OCI-LY3 (cell line): ENCODE measurements at regions not wholly inside any gene's neighbourhood (a gene's known extent, or its start where the extent isn't known, plus 50 kb on each side); places are given as distances from the start of the nearest gene placed in this dataset.
"Not testable (repeated sequence)": the region's sequence is repeated elsewhere in the genome, so short reads cannot be mapped to it uniquely, and the experiment has no call there.

Source experiments
- H2AFZ ChIP-seq: fragments of 200-600, 300-600 bp; shearing (Covaris generic); 2 replicates; pipeline ENCODE4 v1.6.0; 2014; ENCODE audit warnings: antibody characterized with exemption, low read depth, low read length
- H3K27ac ChIP-seq: fragments of 200-600, 300-600 bp; sonication (generic); 2 replicates; pipeline ENCODE4 v1.5.1; 2014; ENCODE audit warnings: mild to moderate bottlenecking, low read length, moderate library complexity, mixed read lengths
- H3K27me3 ChIP-seq: fragments of 200-600, 300-600 bp; sonication (generic); 2 replicates; pipeline ENCODE4 v1.6.1; 2014; ENCODE audit warnings: low read depth, low read length, mixed read lengths
- H3K36me3 ChIP-seq: fragments of 200-600, 300-600 bp; sonication (generic); replicated peaks from 2 replicates; pipeline ENCODE3; 2014; ENCODE audit warnings: low read depth, low read length, mixed read lengths
- H3K4me1 ChIP-seq: fragments of 300-600, 200-600 bp; sonication (generic); 2 replicates; pipeline ENCODE4 v1.6.1; 2014; ENCODE audit warnings: low read length, mixed read lengths
- H3K4me2 ChIP-seq: fragments of 200-600, 300-600 bp; sonication (generic); 2 replicates; pipeline ENCODE4 v1.6.1; 2014; ENCODE audit warnings: low read length, mixed read lengths
- H3K4me3 ChIP-seq: fragments of 300-600, 200-600 bp; sonication (generic); 2 replicates; pipeline ENCODE4 v1.5.1; 2014; ENCODE audit warnings: antibody characterized with exemption, mild to moderate bottlenecking, low read length, moderate library complexity
- H3K79me2 ChIP-seq: fragments of 300-600, 200-600 bp; shearing (Covaris generic); 2 replicates; pipeline ENCODE4 v1.6.1; 2014; ENCODE audit warnings: mild to moderate bottlenecking, low read length, mixed read lengths
- H3K9ac ChIP-seq: fragments of 300-600, 200-600 bp; shearing (Covaris generic); 2 replicates; pipeline ENCODE4 v1.6.0; 2014; ENCODE audit warnings: mild to moderate bottlenecking, low read length, moderate library complexity
- H3K9me3 ChIP-seq: fragments of 200-600, 300-600 bp; shearing (Covaris generic); 2 replicates; pipeline ENCODE4 v1.6.1; 2014; ENCODE audit warnings: low read length, mixed read lengths; ENCODE audit not compliant: insufficient read depth
- H4K20me1 ChIP-seq: fragments of 200-600, 300-600 bp; sonication (generic); 2 replicates; pipeline ENCODE4 v1.6.1; 2016; ENCODE audit warnings: low read length, mixed read lengths; ENCODE audit not compliant: insufficient read depth
- EZH2phosphoT487 ChIP-seq: fragments of 200-600 bp; shearing (Covaris generic); IDR thresholded peaks from 2 replicates; pipeline ENCODE4 v1.6.1; 2018; ENCODE audit warnings: antibody characterized with exemption, mixed run types, low read depth
- TF ChIP-seq, protein P1 (sequence below): fragments of 200-600, 300-600 bp; sonication (generic); IDR thresholded peaks from 2 replicates; pipeline ENCODE4 v1.5.1; 2014; ENCODE audit warnings: antibody characterized with exemption, low read length, low read depth

DNA sequence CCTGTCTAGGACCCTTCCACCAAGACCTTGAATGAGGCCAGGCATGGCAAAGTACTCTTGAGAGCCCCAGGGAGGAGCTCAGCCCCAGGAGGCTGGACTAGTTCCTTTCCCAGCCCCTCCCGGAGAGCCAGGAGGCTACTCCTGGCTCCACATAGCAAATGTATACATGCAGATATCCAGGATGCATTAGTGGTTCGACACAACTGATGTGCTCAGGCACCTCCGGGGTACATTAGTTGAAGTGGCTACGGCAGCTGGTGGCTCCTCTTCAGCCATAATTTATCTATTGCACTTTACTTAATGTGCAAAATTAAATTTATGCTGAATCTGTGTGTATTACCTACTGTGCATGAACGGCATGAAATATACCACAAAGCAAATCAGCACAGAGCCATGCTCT, 182.8 kb upstream of the MEIS1 start:
- H3K36me3 ChIP-seq = no peaks in the 10 kb centered on the region
- no peaks in the 10 kb centered on the region for H4K20me1 ChIP-seq
- H3K9ac ChIP-seq = no peak overlapping the region
- no peaks in the 10 kb centered on the region for H3K4me1 ChIP-seq
- H3K4me3 ChIP-seq = no peak overlapping the region
- H3K4me2 ChIP-seq = no peak overlapping the region
- no peaks in the 10 kb centered on the region for H3K9me3 ChIP-seq
- no peak overlapping the region for H2AFZ ChIP-seq
- no peaks in the 10 kb centered on the region for H3K79me2 ChIP-seq
- no peak overlapping the region for H3K27ac ChIP-seq
- TF ChIP-seq EZH2phosphoT487 = no peak
- TF ChIP-seq, protein P1, sequence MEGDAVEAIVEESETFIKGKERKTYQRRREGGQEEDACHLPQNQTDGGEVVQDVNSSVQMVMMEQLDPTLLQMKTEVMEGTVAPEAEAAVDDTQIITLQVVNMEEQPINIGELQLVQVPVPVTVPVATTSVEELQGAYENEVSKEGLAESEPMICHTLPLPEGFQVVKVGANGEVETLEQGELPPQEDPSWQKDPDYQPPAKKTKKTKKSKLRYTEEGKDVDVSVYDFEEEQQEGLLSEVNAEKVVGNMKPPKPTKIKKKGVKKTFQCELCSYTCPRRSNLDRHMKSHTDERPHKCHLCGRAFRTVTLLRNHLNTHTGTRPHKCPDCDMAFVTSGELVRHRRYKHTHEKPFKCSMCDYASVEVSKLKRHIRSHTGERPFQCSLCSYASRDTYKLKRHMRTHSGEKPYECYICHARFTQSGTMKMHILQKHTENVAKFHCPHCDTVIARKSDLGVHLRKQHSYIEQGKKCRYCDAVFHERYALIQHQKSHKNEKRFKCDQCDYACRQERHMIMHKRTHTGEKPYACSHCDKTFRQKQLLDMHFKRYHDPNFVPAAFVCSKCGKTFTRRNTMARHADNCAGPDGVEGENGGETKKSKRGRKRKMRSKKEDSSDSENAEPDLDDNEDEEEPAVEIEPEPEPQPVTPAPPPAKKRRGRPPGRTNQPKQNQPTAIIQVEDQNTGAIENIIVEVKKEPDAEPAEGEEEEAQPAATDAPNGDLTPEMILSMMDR = no peak
- peaks cover 3% of the 10 kb centered on the region; the same call in 1 of the 2 replicates for H3K27me3 ChIP-seq

- Histone ChIP-seq H3K4me3 (no peak overlapping the region), H3K9ac (no peak overlapping the region), H3K36me3 (no peaks in the 10 kb centered on the region), H3K9me3 (no peaks in the 10 kb centered on the region), H4K20me1 (no peaks in the 10 kb centered on the region), H2AFZ (no peak overlapping the region), H3K4me1 (no peaks in the 10 kb centered on the region), H3K4me2 (no peak overlapping the region), H3K79me2 (no peaks in the 10 kb centered on the region), H3K27me3 (peaks cover 3% of the 10 kb centered on the region; the same call in 1 of the 2 replicates), H3K27ac (no peak overlapping the region)
- no peak for TF ChIP-seq EZH2phosphoT487
- TF ChIP-seq, protein P1 = no peak
Measured at GRCh38 chr2:66251573-66251972, 183.4 kb upstream of the MEIS1 start.

DNA sequence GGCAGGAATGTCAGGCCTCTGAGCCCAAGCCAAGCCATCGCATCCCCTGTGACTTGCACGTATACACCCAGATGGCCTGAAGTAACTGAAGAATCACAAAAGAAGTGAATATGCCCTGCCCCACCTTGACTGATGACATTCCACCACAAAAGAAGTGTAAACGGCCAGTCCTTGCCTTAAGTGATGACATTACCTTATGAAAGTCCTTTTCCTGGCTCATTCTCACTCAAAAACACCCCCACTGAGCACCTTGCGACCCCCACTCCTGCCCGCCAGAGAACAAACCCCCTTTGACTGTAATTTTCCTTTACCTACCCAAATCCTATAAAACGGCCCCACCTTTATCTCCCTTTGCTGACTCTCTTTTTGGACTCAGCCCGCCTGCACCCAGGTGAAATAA, 185.8 kb upstream of the MEIS1 start:
- not testable (repeated sequence) for H3K9ac ChIP-seq, H3K4me3 ChIP-seq, H3K4me1 ChIP-seq, H4K20me1 ChIP-seq, H2AFZ ChIP-seq, H3K27me3 ChIP-seq, H3K36me3 ChIP-seq, H3K27ac ChIP-seq, H3K79me2 ChIP-seq, H3K9me3 ChIP-seq, H3K4me2 ChIP-seq

DNA sequence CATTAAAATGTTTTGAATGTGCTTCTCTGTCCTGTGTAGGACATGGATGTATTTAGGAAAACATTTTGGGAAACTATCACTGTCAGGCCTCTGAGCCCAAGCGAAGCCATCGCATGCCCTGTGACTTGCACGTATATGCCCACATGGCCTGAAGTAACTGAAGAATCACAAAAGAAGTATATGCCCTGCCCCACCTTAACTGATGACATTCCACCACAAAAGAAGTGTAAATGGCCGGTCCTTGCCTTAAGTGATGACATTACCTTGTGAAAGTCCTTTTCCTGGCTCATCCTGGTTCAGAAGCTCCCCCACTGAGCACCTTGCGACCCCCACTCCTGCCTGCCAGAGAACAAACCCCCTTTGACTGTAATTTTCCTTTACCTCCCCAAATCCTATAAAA, 191.1 kb upstream of the MEIS1 start:
- not testable (repeated sequence) for H3K9ac ChIP-seq, H3K4me2 ChIP-seq, H3K27me3 ChIP-seq, H3K4me3 ChIP-seq, H3K79me2 ChIP-seq, H3K36me3 ChIP-seq, H4K20me1 ChIP-seq, H3K4me1 ChIP-seq, H2AFZ ChIP-seq, H3K9me3 ChIP-seq, H3K27ac ChIP-seq

DNA sequence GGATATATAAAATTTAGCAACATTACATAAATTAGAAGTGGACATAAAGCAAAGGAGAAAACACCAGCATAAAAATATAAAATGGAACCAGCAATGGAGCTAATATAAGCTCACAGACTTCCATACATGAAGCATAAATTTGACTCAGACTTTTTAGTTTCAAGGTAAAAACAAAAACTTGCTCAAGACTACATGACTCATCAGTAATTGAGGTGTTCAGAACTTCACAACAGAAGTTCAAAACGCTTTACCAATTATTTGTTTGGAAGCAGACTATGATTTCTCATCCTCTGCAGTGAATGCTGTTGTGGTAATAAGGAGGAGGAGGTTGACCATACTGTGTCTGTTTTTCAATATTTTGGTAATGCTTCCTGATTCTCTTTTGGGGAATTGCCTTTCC, 192.0 kb upstream of the MEIS1 start:
- H3K36me3 ChIP-seq, H2AFZ ChIP-seq, H3K4me1 ChIP-seq, H3K4me2 ChIP-seq, H3K9ac ChIP-seq, H3K4me3 ChIP-seq, H4K20me1 ChIP-seq, H3K79me2 ChIP-seq, H3K27ac ChIP-seq, H3K27me3 ChIP-seq, H3K9me3 ChIP-seq: not testable (repeated sequence)
